B cell (primary cell): ENCODE measurements at regions not wholly inside any gene's neighbourhood (a gene's known extent, or its start where the extent isn't known, plus 50 kb on each side); places are given as distances from the start of the nearest gene placed in this dataset.
"Not testable (repeated sequence)": the region's sequence is repeated elsewhere in the genome, so short reads cannot be mapped to it uniquely, and the experiment has no call there.

Experiments used
- ATAC-seq: fragments of 200-7000 bp; cut with Tn5 transposase; one replicate; pipeline ENCODE4 v1.10.0; 2021; ENCODE audit warnings: low read depth, mild to moderate bottlenecking, moderate number of reproducible peaks, moderate library complexity
- CTCF ChIA-PET: fragments of 350-600 bp; sonication (Branson Sonifier 250); formaldehyde crosslinking; loops from one replicate; lab custom pipeline; 2021; ENCODE audit warnings: antibody characterized with exemption, inconsistent platforms; lab: Charles Lee
- POLR2A ChIA-PET: fragments of 350-600 bp; sonication (Branson Sonifier 250); formaldehyde crosslinking; loops from one replicate; lab custom pipeline; 2021; ENCODE audit warnings: antibody characterized with exemption; lab: Charles Lee
- DNase-seq: peaks from one replicate; pipeline ENCODE4 v3.0.0; 2013
- H2AFZ ChIP-seq: 2 replicates; pipeline ENCODE4 v1.6.1; 2012; ENCODE audit warnings: mild to moderate bottlenecking, low read depth, low read length; ENCODE audit not compliant: insufficient read depth, poor library complexity, severe bottlenecking
- H3K27ac ChIP-seq, 2 donors: 1 replicate in 1 of 2; 2 replicates in 1 of 2; pipeline ENCODE4 v1.5.1; 2012 to 2013; ENCODE audit warnings: low read length in 2 of 2, mild to moderate bottlenecking in 2 of 2, moderate library complexity in 1 of 2
- H3K27me3 ChIP-seq, 4 experiments: fragments of 200-600 bp in 1 of 4; sonication (generic) in 1 of 4; replicated peaks in 1 of 4; 1 replicate in 2 of 4; 2 replicates in 2 of 4; pipeline versions ENCODE4 v1.6.1 to v1.7.0; 2013 to 2016; ENCODE audit warnings: low read length in 3 of 4, mild to moderate bottlenecking in 2 of 4, mixed read lengths in 1 of 4, moderate library complexity in 1 of 4; ENCODE audit not compliant: insufficient read depth in 4 of 4, control insufficient read depth in 3 of 4; ENCODE audit errors: control extremely low read depth in 1 of 4
- H3K36me3 ChIP-seq, 2 experiments: replicated peaks in 1 of 2; 1 replicate in 1 of 2; 2 replicates in 1 of 2; pipeline versions ENCODE4 v1.6.1 to v1.7.1; 2013; ENCODE audit warnings: low read length in 1 of 2; ENCODE audit not compliant: insufficient read depth in 2 of 2, control insufficient read depth in 1 of 2; ENCODE audit errors: control extremely low read depth in 1 of 2, extremely low read depth in 1 of 2
- H3K4me1 ChIP-seq, 2 donors: fragments of 200-600 bp in 1 of 2; sonication (generic) in 1 of 2; 1 replicate in 1 of 2; 2 replicates in 1 of 2; pipeline versions ENCODE4 v1.5.1 to v1.6.1; 2013 to 2017; ENCODE audit warnings: low read length in 2 of 2; ENCODE audit not compliant: control insufficient read depth in 2 of 2, insufficient read depth in 2 of 2
- H3K4me2 ChIP-seq: replicated peaks from 2 replicates; pipeline ENCODE3; 2012; ENCODE audit warnings: mild to moderate bottlenecking, low read depth, low read length; ENCODE audit not compliant: poor library complexity, severe bottlenecking
- H3K4me3 ChIP-seq, 5 experiments: fragments of 200-600 bp in 1 of 5; sonication (generic) in 1 of 5; 1 replicate in 3 of 5; 2 replicates in 2 of 5; pipeline versions ENCODE4 v1.5.1 to v1.7.0; 2011 to 2016; ENCODE audit warnings: low read length in 4 of 5, mild to moderate bottlenecking in 4 of 5, low read depth in 2 of 5, control low read depth in 1 of 5, moderate library complexity in 1 of 5; ENCODE audit not compliant: insufficient read depth in 1 of 5; ENCODE audit errors: control extremely low read depth in 1 of 5, extremely low read depth in 1 of 5
- H3K79me2 ChIP-seq: fragments of 200-600 bp; sonication (generic); one replicate; pipeline ENCODE4 v1.6.0; 2016; ENCODE audit warnings: low read length; ENCODE audit not compliant: control insufficient read depth, insufficient read depth
- H3K9ac ChIP-seq: fragments of 200-600 bp; sonication (generic); 2 replicates; pipeline ENCODE4 v1.6.1; 2017; ENCODE audit warnings: mild to moderate bottlenecking, low read length, moderate library complexity
- H3K9me3 ChIP-seq, 3 donors: one replicate each; pipeline versions ENCODE4 v1.6.1 to v1.7.1; 2013; ENCODE audit warnings: low read length in 2 of 3; ENCODE audit not compliant: control insufficient read depth in 2 of 3, insufficient read depth in 1 of 3; ENCODE audit errors: control extremely low read depth in 1 of 3
- H4K20me1 ChIP-seq: 2 replicates; pipeline ENCODE4 v1.6.0; 2012; ENCODE audit warnings: mild to moderate bottlenecking, low read length; ENCODE audit not compliant: insufficient read depth, control insufficient read depth, poor library complexity, severe bottlenecking
- H3K27ac Mint-ChIP-seq: one replicate; pipeline ENCODE4 v1.8.0; 2021; ENCODE audit warnings: mixed read lengths
- H3K27me3 Mint-ChIP-seq: one replicate; pipeline ENCODE4 v1.8.0; 2021; ENCODE audit warnings: mixed read lengths
- H3K4me1 Mint-ChIP-seq: one replicate; pipeline ENCODE4 v1.8.0; 2021; ENCODE audit warnings: mixed read lengths
- H3K4me3 Mint-ChIP-seq: one replicate; pipeline ENCODE4 v1.8.0; 2021; ENCODE audit warnings: mixed read lengths
- H3K9me3 Mint-ChIP-seq: one replicate; pipeline ENCODE4 v1.8.0; 2022; ENCODE audit warnings: mixed read lengths; ENCODE audit not compliant: insufficient read depth
- CTCF ChIP-seq: fragments of 200-600 bp; IDR thresholded peaks from one replicate; pipeline ENCODE4 v1.8.0; 2022; ENCODE audit warnings: antibody characterized with exemption, mild to moderate bottlenecking
- EZH2 ChIP-seq: IDR thresholded peaks from 2 replicates; pipeline ENCODE4 v1.6.1; 2012; ENCODE audit warnings: borderline replicate concordance, low read depth, mild to moderate bottlenecking, moderate library complexity, low read length; ENCODE audit not compliant: insufficient read depth, poor library complexity, severe bottlenecking
- WGBS: methylation state at CpG from one replicate; pipeline ENCODE4 v1.1.5; 2013; ENCODE audit warnings: missing lambda C conversion rate; ENCODE audit not compliant: insufficient coverage; 5-methylcytosine and 5-hydroxymethylcytosine counted together
- intact Hi-C: fragments of 100-400 bp; cut with micrococcal nuclease; formaldehyde crosslinking; loops from one replicate; pipeline ENCODE4 v1.10.0; 2022

- Histone ChIP-seq H3K27me3 (peaks cover 0 to 3% (median 0%) of the 10 kb centered on the region in 4 experiments), H2AFZ (no peak overlapping the region), H3K4me2 (no peak overlapping the region), H3K79me2 (no peaks in the 10 kb centered on the region), H3K4me3 (no peak overlapping the region), H3K27ac (no peak overlapping the region), H3K9ac (no peak overlapping the region), H3K36me3 (no peaks in the 10 kb centered on the region), H3K4me1 (no peaks in the 10 kb centered on the region), H4K20me1 (no peaks in the 10 kb centered on the region), H3K9me3 (no peaks in the 10 kb centered on the region)
- intact Hi-C loops, result no loop called here
- DNase-seq (no peak), ATAC-seq (no peak)
- POLR2A ChIA-PET, result no interaction called here
- no peak overlapping the region for H3K27ac Mint-ChIP-seq
- H3K27me3 Mint-ChIP-seq, result peaks cover 14% of the 10 kb centered on the region
- H3K4me1 Mint-ChIP-seq, result no peaks in the 10 kb centered on the region
- H3K4me3 Mint-ChIP-seq, result no peak overlapping the region
- 88% methylated on average over 1 of the region's 1 CpG for WGBS
- no peaks in the 10 kb centered on the region for H3K9me3 Mint-ChIP-seq
- CTCF ChIA-PET, result no interaction called here
- TF ChIP-seq CTCF (no peak), EZH2 (no peak)
Measured at GRCh38 chr12:75739912-75740311, 228.5 kb upstream of the KRR1 start.

GRCh38 chr12:75739098-75739497 is 227.7 kb upstream of the KRR1 start:
- H3K4me2 ChIP-seq, H3K9ac ChIP-seq, H3K4me1 Mint-ChIP-seq, H3K9me3 ChIP-seq, H3K4me3 Mint-ChIP-seq, POLR2A ChIA-PET, H3K9me3 Mint-ChIP-seq, DNase-seq, H3K27me3 Mint-ChIP-seq, ATAC-seq, H4K20me1 ChIP-seq, H3K4me1 ChIP-seq, H3K36me3 ChIP-seq, H3K27ac Mint-ChIP-seq, H3K4me3 ChIP-seq, CTCF ChIA-PET, H2AFZ ChIP-seq, H3K79me2 ChIP-seq, H3K27ac ChIP-seq, intact Hi-C loops, H3K27me3 ChIP-seq: not testable (repeated sequence)
- no CpG with 5 or more reads among the region's 2 CpGs for WGBS
